CD4-positive, alpha-beta T cell treated with Interleukin-15 for 1 hour (primary cell): ENCODE measurements at regions not wholly inside any gene's neighbourhood (a gene's known extent, or its start where the extent isn't known, plus 50 kb on each side); places are given as distances from the start of the nearest gene placed in this dataset.
"Not testable (repeated sequence)": the region's sequence is repeated elsewhere in the genome, so short reads cannot be mapped to it uniquely, and the experiment has no call there.

ENCODE experiments used
- DNase-seq: peaks from one replicate; pipeline ENCODE4 v3.0.0-alpha.2; 2020

DNA sequence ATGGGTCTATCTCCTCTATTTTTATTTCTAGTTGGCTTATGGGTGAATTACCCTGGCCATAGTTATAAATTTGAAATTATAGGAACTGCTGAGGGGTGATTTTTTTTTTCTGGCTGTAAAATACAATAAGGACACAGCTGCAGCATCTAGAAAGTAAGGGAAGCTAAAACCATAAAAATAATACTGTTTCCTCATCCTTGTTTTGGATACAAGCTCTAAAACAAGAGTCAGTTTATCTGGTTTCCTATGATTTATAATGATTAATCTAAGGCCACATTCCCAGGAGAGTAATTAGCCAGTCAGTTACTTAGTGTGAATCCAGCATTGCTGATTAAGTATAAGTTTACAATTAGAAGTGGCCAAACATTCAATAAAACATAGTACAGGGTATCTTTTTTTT is 219.1 kb upstream of the NBEA start:
- DNase-seq, result no peak

DNA sequence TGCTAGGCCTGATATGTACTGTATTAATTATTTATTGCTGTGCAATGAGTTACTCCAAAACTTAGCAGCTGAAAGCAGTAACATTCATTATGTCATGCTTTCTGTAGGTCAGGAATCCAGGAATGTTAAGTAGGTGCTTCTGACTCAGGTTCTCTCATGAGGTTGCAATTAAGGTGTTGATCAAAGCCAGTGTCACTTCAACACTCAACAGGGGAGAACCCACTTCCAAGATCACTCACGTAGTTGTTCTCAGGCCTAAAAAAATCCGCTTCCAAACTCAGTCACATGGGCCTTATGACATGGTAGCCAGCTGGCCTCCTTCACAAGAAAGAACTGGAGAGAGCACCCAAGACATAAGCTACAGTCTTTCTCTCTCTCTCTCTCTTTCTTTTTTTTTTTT is 211.1 kb upstream of the NBEA start:
- no peak for DNase-seq

DNA sequence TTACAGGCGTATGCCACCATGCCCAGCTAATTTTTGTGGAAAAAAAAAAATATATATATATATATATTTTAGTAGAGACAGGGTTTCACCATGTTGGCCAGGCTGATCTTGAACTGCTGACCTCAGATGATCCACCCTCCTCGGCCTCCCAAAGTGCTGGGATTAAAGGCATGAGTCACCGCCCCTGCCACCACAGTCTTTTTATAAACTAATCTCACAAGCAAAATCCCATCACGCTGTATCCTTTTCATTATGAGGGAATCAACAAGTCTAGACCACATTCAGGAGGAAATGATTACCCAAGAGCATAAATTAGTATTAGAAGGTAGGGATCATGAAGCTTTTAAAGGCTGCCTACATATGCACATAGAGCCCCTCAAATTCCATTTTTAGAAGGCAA is 210.6 kb upstream of the NBEA start:
- no peak for DNase-seq

DNA sequence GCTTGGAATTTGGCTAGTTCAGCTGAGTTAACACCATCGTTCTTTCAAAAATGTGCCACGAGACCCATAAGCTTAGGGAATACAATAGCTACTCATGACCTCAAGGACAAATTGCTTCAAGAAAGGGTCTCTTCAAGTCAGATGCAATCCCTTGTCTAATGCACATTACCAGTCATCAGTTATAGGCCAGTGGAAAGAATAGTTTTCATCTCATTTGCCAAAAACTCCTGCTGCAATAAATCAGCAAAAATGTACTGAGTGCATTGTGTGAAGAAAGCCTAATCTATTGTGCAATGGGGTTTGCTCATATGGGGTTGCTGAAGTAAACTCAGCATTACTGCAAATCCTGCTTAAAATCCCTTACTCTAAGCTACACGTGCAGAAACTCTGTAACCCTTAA is 208.3 kb upstream of the NBEA start:
- no peak for DNase-seq

DNA sequence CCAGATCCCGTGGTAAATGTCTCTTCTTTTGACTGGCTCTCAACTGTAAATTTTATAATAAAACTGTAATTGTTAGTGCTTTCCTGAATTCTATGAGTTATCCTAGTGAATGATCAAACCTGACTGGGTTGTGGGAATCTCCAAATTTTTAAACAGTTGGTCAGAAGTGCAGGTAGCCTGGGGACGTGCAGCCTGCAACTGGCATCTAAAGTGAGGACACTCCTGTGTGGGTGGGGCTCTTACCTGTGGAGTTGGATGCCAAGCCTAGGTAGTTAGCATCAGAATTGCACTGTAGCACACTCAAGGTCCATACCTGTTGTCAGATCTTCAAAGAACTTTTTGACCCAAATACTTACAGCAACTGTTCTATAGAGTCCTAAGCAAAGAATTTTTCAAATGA is 207.1 kb upstream of the NBEA start:
- no peak for DNase-seq

- no peak for DNase-seq
Measured at GRCh38 chr13:34738254-34738992, 203.6 kb upstream of the NBEA start.

GRCh38 chr13:34747056-34747455 is 195.0 kb upstream of the NBEA start:
- DNase-seq, result not testable (repeated sequence)

- DNase-seq, result no peak
Measured at GRCh38 chr13:34747507-34747906, 194.6 kb upstream of the NBEA start.

GRCh38 chr13:34748073-34748472 is 194.0 kb upstream of the NBEA start:
- no peak for DNase-seq

- DNase-seq, result no peak
Measured at GRCh38 chr13:34748596-34748995, 193.5 kb upstream of the NBEA start.

DNA sequence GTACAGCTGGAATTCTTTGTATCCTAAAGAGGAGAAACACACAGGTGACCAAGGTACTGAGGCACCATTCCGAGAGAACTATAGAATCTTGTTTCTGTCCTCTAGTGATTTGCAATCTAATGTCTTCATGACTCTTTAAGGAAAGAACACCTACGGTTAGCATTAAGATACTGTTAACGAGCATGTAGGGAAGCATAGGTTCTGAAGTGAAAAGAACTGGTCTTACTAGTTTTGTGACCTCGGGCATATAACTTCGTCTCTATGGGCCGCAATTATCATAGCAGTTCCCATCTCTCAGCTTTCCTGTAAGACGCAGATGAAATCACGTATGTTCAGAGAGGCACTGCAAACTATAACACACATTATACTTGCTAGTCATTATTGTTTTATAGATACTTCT is 193.0 kb upstream of the NBEA start:
- no peak for DNase-seq

- no peak for DNase-seq
Measured at GRCh38 chr13:34750078-34750931, 191.8 kb upstream of the NBEA start.

DNA sequence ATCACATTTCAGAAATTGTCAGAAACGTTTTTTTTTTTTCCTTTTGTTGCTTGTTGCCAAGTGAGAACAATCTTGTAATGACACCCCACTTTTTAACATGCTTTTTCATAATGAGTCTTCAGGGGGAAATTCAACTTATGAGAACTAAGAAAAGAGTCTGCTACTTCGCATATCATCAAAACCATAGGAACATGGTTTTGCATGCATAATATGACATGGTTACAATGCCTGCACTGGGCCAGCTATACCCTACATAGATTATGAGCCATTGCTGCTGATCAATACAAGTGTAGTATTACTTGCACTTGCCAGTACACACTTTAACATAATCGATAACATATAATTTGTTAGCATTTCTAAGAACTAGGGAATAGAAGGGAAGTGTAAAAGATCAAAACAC is 191.0 kb upstream of the NBEA start:
- DNase-seq, result no peak

DNA sequence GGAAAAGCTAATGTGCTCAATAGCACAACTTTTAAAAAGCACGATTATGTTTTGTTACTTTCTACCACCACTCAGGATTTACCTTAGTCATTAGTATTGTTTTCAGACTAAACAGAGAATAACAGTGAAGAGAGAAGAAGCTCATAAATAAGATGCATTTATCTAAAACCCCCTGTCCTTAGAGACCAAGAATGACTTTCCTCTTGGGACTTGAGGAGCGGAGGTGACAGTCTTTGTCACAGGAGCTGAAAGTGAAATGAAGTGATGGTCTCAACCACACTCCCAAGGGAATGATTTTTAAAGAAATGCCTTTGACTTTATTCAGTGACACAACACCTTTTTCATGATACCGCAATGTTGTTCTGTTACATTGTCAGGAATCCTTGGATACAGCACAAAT is 190.6 kb upstream of the NBEA start:
- no peak for DNase-seq

DNA sequence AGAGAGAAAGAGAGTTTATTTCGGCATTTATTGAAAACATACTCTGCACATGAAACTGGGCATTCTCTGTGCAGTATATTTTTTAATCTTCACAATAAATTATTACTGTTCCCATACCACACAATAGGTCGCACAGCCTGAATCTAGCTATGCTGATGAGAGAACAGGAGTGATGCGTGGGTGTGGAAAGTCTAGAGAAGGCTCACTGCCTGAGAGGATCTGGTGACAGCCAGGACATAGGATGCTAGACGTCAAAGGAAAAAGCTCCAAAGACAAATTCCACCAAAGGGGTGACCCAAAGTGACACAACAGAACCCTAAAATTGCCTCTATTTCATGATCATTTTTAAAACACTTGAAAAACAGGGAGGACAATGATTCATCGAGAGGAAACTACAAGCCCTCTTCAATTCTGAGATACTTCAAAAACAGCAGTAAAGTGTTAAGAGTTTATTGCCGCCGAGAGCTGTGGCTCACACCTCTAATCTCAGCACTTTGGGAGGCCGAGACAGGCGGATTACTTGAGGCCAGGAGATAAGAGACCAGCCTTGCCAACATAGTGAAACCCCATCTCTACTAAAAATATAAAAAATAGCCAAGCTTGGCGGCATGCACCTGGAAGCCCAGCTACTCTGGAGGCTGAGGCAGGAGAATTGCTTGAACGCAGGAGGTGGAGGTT is 189.6 kb upstream of the NBEA start:
- DNase-seq, result no peak

- DNase-seq, result no peak
Measured at GRCh38 chr13:34756136-34756535, 185.9 kb upstream of the NBEA start.

DNA sequence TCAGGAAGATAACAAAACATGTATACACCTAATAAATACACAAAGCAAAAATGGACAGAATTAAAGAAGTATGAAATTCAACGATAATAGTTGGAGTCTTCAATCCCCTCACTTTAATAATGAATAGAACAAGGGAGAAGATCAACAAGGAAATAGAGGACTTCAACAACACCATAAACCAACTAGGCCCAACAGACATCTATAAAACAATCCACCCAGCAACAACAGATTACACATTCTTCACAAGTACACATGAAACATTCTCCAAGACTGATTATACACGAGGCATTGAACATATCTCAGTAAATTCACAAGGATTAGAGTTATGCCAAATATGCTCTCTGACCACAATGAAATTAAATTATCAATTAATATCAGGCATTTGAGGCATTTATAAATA is 185.5 kb upstream of the NBEA start:
- DNase-seq, result no peak

GRCh38 chr13:34757441-34757840 is 184.6 kb upstream of the NBEA start:
- no peak for DNase-seq

DNA sequence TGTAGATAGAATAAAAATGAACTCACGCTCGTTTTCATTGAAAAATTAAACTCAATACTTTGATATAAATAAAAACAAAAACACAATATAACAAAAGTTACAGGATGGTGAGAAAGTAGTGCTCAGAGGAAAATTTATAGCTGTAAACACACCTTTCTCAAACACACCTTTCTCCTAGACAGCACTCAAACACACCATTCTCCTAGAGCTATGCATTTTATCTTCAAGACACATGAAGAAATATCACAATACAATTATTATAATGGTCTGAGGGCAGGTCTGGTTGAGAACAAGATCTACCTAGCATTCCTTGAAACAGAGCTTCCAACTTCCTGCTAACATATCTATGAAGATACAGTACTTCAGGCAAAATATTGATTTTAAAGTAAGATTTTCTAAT is 183.4 kb upstream of the NBEA start:
- no peak for DNase-seq

GRCh38 chr13:34762312-34762711 is 179.8 kb upstream of the NBEA start:
- no peak for DNase-seq

- no peak for DNase-seq
Measured at GRCh38 chr13:34764246-34764645, 177.8 kb upstream of the NBEA start.

DNA sequence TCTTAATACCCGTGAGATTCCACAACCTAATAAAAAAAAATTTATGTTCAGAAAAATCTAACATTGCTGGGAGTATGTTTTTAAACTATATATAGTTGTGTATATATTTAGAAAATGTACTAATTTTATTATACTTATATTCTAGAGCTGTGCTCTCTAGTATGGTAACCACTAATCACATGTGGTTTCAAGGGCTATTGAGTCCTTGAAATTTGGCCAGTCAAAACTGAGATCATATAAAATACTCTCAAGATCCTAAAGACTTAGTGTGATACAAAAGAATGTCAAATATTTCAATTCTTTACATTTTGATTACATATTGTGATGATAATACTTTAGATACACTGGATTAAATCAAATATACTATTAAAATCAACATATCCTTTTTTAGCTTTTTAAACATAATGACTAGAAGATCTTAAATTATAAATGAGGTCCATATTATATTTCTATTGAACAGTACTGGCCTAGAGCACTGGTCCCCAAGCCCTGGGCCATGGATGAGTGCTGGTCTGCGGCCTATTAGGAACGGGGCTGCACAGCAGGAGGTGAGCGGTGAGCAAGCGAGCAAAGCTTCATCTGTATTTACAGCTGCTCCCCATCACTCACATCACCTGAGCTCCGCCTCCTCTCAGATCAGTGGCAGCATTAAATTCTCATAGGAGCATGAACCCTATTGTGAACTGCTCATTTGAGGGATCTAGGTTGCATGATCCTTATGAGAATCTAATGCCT is 176.5 kb upstream of the NBEA start:
- no peak for DNase-seq

DNA sequence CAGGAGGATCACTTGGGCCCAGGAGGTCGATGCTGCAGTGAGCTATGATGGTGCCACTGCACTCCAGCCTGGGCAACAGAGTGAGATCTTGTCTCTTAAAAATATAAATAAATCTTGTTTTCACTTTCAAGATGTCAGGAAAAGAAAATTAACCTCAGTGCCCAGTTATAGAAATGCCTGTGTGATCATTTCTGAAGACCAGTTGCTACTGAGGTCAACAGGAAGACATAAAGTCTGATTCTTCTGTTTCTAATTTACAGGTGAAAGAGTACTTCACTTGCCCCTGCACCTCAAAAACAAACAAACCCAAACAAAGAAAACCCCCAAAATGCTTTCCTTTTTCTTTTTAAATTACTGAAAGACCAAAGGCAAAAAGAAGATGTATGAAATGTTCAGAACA is 174.3 kb upstream of the NBEA start:
- DNase-seq, result no peak
